K562 (cell line): ENCODE measurements at regions not wholly inside any gene's neighbourhood (a gene's known extent, or its start where the extent isn't known, plus 50 kb on each side); places are given as distances from the start of the nearest gene placed in this dataset.

Source experiments
- ATAC-seq: fragments of 200-7000 bp; cut with Tn5 transposase; 3 replicates; pipeline ENCODE4 v1.9.1; 2020; ENCODE audit warnings: moderate library complexity
- BruUV-seq: library from RNA; stranded (reverse); fragments of 400-500 nt; replicated peaks from 2 replicates; lab custom pipeline; 2021; lab: Mats Ljungman, UMichigan
- CTCF ChIA-PET: fragments of 300-600 bp; formaldehyde crosslinking; extraction: SDS; loops from one replicate; lab custom pipeline; 2021; ENCODE audit warnings: low intra/inter-chr PET ratio; lab: Yijun Ruan, JAX
- POLR2A ChIA-PET: fragments of 300-600, 350-650 bp; sonication (Branson Sonifier 250); formaldehyde crosslinking; extraction: SDS; loops from one replicate; lab custom pipeline; 2021; ENCODE audit warnings: antibody characterized with exemption, inconsistent platforms; lab: Yijun Ruan, JAX
- DNase-seq, 4 experiments: peaks; one replicate each; pipeline versions ENCODE4 v3.0.0 to v3.0.0-alpha.2; 2011 to 2018; ENCODE audit warnings: low spot score in 3 of 4, mixed read lengths in 3 of 4; ENCODE audit errors: extremely low read depth in 1 of 4
- FAIRE-seq: peaks from 2 replicates; lab custom pipeline; 2011; peaks lifted over from hg19 to GRCh38; lab: Jason Lieb, UNC
- H2AFZ ChIP-seq: 2 replicates; pipeline ENCODE4 v1.6.0; 2011; ENCODE audit warnings: low read depth, low read length, control low read depth, inconsistent platforms
- H3K27ac ChIP-seq: fragments of 200-600 bp; 3 replicates; pipeline ENCODE4 v1.8.0; 2011; ENCODE audit warnings: low read depth, mild to moderate bottlenecking, control low read depth, inconsistent platforms, low read length, moderate library complexity, mixed read lengths; ENCODE audit errors: extremely low read depth
- H3K27me3 ChIP-seq, 2 experiments: fragments of 300-600 bp in 1 of 2; 2 replicates in 1 of 2; 3 replicates in 1 of 2; pipeline versions ENCODE4 v1.6.0 to v1.8.0; 2011; ENCODE audit warnings: inconsistent platforms in 2 of 2, low read length in 2 of 2, mild to moderate bottlenecking in 1 of 2, mixed read lengths in 1 of 2, moderate library complexity in 1 of 2; ENCODE audit not compliant: control insufficient read depth in 2 of 2, insufficient read depth in 2 of 2
- H3K36me3 ChIP-seq: fragments of 300-600 bp; 3 replicates; pipeline ENCODE4 v1.8.0; 2011; ENCODE audit warnings: mild to moderate bottlenecking, low read length, inconsistent platforms; ENCODE audit not compliant: control insufficient read depth, insufficient read depth
- H3K4me1 ChIP-seq, 2 experiments: fragments of 200-600 bp in 1 of 2; replicated peaks in 1 of 2; 2 replicates in 1 of 2; 3 replicates in 1 of 2; pipeline versions ENCODE4 v1.5.1 to v1.8.0; 2011; ENCODE audit warnings: inconsistent platforms in 2 of 2, low read length in 2 of 2, mild to moderate bottlenecking in 1 of 2, mixed read lengths in 1 of 2, moderate library complexity in 1 of 2; ENCODE audit not compliant: control insufficient read depth in 2 of 2, insufficient read depth in 2 of 2
- H3K4me2 ChIP-seq: 2 replicates; pipeline ENCODE4 v1.6.1; 2011; ENCODE audit warnings: low read length, control low read depth, inconsistent platforms, mixed read lengths; ENCODE audit not compliant: insufficient read depth
- H3K4me3 ChIP-seq: fragments of 200-600 bp; sonication (generic), shearing (Covaris generic); 2 replicates; pipeline ENCODE4 v1.5.1; 2016; ENCODE audit warnings: control low read depth, inconsistent platforms
- H3K79me2 ChIP-seq: fragments of 200-600 bp; 3 replicates; pipeline ENCODE4 v1.8.0; 2011; ENCODE audit warnings: low read length, inconsistent platforms; ENCODE audit not compliant: control insufficient read depth, insufficient read depth
- H3K9ac ChIP-seq, 2 experiments: 2 replicates each; pipeline versions ENCODE4 v1.6.0 to v1.6.1; 2011; ENCODE audit warnings: low read depth in 2 of 2, low read length in 2 of 2, control low read depth in 1 of 2, inconsistent platforms in 1 of 2, mild to moderate bottlenecking in 1 of 2, mixed read lengths in 1 of 2; ENCODE audit not compliant: insufficient read depth in 1 of 2
- H3K9me1 ChIP-seq: one replicate; pipeline ENCODE4 v1.6.0; 2011; ENCODE audit warnings: inconsistent platforms, mild to moderate bottlenecking, low read length, moderate library complexity; ENCODE audit not compliant: control insufficient read depth, insufficient read depth
- H3K9me3 ChIP-seq: replicated peaks from 2 replicates; pipeline ENCODE4 v1.5.1; 2011; ENCODE audit warnings: low read depth, low read length, inconsistent platforms; ENCODE audit not compliant: control insufficient read depth, insufficient read depth
- H4K20me1 ChIP-seq: replicated peaks from 2 replicates; pipeline ENCODE4 v1.6.1; 2011; ENCODE audit warnings: low read length, inconsistent platforms, mixed read lengths; ENCODE audit not compliant: control insufficient read depth, insufficient read depth
- ESRRB ChIP-seq: fragments of 250-450 bp; sonication (Bioruptor Pico); IDR thresholded peaks from 2 replicates; pipeline ENCODE4 v1.5.0; 2020; ENCODE audit warnings: mild to moderate bottlenecking, moderate library complexity, borderline replicate concordance
- HNRNPK ChIP-seq: fragments of 200-400 bp; formaldehyde crosslinking; IDR thresholded peaks from one replicate; pipeline ENCODE4 v1.6.1; 2018; ENCODE audit warnings: mild to moderate bottlenecking, low read depth, low read length; ENCODE audit not compliant: poor library complexity, severe bottlenecking
- RBM14 ChIP-seq: fragments of 200-400 bp; formaldehyde crosslinking; IDR thresholded peaks from 2 replicates; pipeline ENCODE4 v1.6.1; 2018; ENCODE audit warnings: low read depth, mild to moderate bottlenecking, low read length, moderate library complexity, borderline replicate concordance; ENCODE audit not compliant: insufficient read depth
- SUPT5H ChIP-seq: fragments of 450-650 bp; IDR thresholded peaks from 2 replicates; pipeline ENCODE4 v1.6.1; 2016
- TAF7 ChIP-seq: fragments of 450-650 bp; IDR thresholded peaks from 2 replicates; pipeline ENCODE4 v1.6.1; 2016; ENCODE audit warnings: missing genetic modification characterization, missing compliant biosample characterization
- TSC22D4 ChIP-seq: fragments of 450-650 bp; IDR thresholded peaks from 2 replicates; pipeline ENCODE4 v1.6.1; 2016; ENCODE audit warnings: missing genetic modification characterization, missing biosample characterization, control low read depth
- ZNF124 ChIP-seq: sonication (generic); formaldehyde crosslinking; IDR thresholded peaks from 2 replicates; pipeline ENCODE4 v1.8.1; 2022; ENCODE audit warnings: missing genetic modification reagents
- ZNF23 ChIP-seq: fragments of 250-450 bp; sonication (Bioruptor Pico); IDR thresholded peaks from 2 replicates; pipeline ENCODE4 v1.4.0; 2020; ENCODE audit warnings: mild to moderate bottlenecking
- ZNF239 ChIP-seq: fragments of 250-450 bp; sonication (Bioruptor Pico); IDR thresholded peaks from 2 replicates; pipeline ENCODE4 v1.4.0; 2020; ENCODE audit warnings: mild to moderate bottlenecking
- ZNF639 ChIP-seq, 2 experiments: fragments of 200-800 bp in 1 of 2; sonication (Bioruptor generic) in 1 of 2; sonication (generic) in 1 of 2; formaldehyde crosslinking in 1 of 2; IDR thresholded peaks in 1 of 2; conservative IDR thresholded peaks in 1 of 2; 2 replicates each; pipeline versions ENCODE4 v1.5.0 to v1.6.1; 2016 to 2020; ENCODE audit warnings: missing compliant biosample characterization in 1 of 2, missing genetic modification characterization in 1 of 2, missing genetic modification reagents in 1 of 2
- WGBS: fragments of 100-300 bp; shearing (Covaris generic); methylation state at CpG from one replicate; pipeline ENCODE4 v1.1.6; 2016; ENCODE audit warnings: low coverage, mixed read lengths; ENCODE audit not compliant: insufficient coverage; ENCODE audit errors: missing lambda C conversion rate; 5-methylcytosine and 5-hydroxymethylcytosine counted together
- in situ Hi-C: fragments of 300-500 bp; cut with MboI; formaldehyde crosslinking; loops from 4 replicates; pipeline ENCODE4 v1.15.0; 2018; ENCODE audit warnings: inconsistent platforms, mixed read lengths
- intact Hi-C: fragments of 100-400 bp; cut with micrococcal nuclease; formaldehyde crosslinking; loops from 2 replicates; pipeline ENCODE4 v1.14.2; 2022
- TF ChIP-seq, protein P1 (sequence below): fragments of 250-450 bp; sonication (Bioruptor Pico); IDR thresholded peaks from 2 replicates; pipeline ENCODE4 v1.5.0; 2021; ENCODE audit warnings: mild to moderate bottlenecking, borderline replicate concordance
- TF ChIP-seq, protein P2 (sequence below), 2 experiments: fragments of 450-650 bp in 1 of 2; IDR thresholded peaks; 2 replicates each; pipeline ENCODE4 v1.6.1; 2011 to 2017; ENCODE audit warnings: low read depth in 2 of 2, antibody characterized with exemption in 1 of 2, borderline replicate concordance in 1 of 2, low read length in 1 of 2, mild to moderate bottlenecking in 1 of 2, mixed read lengths in 1 of 2; ENCODE audit not compliant: control insufficient read depth in 1 of 2
- TF ChIP-seq, protein P3 (sequence below): fragments of 250-450 bp; sonication (Bioruptor Pico); IDR thresholded peaks from 2 replicates; pipeline ENCODE4 v1.8.0; 2021; ENCODE audit warnings: borderline replicate concordance, mild to moderate bottlenecking, moderate library complexity; ENCODE audit not compliant: poor library complexity, severe bottlenecking

- BruUV-seq: no TSS peak
- 0% methylated on average over 1 of the region's 1 CpG for WGBS
- H3K27me3 ChIP-seq: no peaks in the 10 kb centered on the region
- no peak overlapping the region for H3K4me2 ChIP-seq
- intact Hi-C loops (no loop called here), in situ Hi-C loops (no loop called here)
- no peaks in the 10 kb centered on the region for H3K4me1 ChIP-seq
- H4K20me1 ChIP-seq: no peaks in the 10 kb centered on the region
- ChIA-PET POLR2A (no interaction called here), CTCF (no interaction called here)
- ATAC-seq: no peak
- no peak overlapping the region for H3K9ac ChIP-seq
- no peak for DNase-seq
- H3K9me3 ChIP-seq: no peaks in the 10 kb centered on the region
- FAIRE-seq: no peak
- no peak overlapping the region for H3K27ac ChIP-seq
- H2AFZ ChIP-seq: no peak overlapping the region
- no peaks in the 10 kb centered on the region for H3K9me1 ChIP-seq
- H3K4me3 ChIP-seq: no peak overlapping the region
- H3K79me2 ChIP-seq: no peaks in the 10 kb centered on the region
- H3K36me3 ChIP-seq: no peaks in the 10 kb centered on the region
- TF ChIP-seq, protein P1, sequence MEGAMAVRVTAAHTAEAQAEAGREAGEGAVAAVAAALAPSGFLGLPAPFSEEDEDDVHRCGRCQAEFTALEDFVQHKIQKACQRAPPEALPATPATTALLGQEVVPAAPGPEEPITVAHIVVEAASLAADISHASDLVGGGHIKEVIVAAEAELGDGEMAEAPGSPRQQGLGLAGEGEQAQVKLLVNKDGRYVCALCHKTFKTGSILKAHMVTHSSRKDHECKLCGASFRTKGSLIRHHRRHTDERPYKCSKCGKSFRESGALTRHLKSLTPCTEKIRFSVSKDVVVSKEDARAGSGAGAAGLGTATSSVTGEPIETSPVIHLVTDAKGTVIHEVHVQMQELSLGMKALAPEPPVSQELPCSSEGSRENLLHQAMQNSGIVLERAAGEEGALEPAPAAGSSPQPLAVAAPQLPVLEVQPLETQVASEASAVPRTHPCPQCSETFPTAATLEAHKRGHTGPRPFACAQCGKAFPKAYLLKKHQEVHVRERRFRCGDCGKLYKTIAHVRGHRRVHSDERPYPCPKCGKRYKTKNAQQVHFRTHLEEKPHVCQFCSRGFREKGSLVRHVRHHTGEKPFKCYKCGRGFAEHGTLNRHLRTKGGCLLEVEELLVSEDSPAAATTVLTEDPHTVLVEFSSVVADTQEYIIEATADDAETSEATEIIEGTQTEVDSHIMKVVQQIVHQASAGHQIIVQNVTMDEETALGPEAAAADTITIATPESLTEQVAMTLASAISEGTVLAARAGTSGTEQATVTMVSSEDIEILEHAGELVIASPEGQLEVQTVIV (CRISPR knock-in tag): no peak
- no peak for TF ChIP-seq RBM14
- TF ChIP-seq, protein P2, sequence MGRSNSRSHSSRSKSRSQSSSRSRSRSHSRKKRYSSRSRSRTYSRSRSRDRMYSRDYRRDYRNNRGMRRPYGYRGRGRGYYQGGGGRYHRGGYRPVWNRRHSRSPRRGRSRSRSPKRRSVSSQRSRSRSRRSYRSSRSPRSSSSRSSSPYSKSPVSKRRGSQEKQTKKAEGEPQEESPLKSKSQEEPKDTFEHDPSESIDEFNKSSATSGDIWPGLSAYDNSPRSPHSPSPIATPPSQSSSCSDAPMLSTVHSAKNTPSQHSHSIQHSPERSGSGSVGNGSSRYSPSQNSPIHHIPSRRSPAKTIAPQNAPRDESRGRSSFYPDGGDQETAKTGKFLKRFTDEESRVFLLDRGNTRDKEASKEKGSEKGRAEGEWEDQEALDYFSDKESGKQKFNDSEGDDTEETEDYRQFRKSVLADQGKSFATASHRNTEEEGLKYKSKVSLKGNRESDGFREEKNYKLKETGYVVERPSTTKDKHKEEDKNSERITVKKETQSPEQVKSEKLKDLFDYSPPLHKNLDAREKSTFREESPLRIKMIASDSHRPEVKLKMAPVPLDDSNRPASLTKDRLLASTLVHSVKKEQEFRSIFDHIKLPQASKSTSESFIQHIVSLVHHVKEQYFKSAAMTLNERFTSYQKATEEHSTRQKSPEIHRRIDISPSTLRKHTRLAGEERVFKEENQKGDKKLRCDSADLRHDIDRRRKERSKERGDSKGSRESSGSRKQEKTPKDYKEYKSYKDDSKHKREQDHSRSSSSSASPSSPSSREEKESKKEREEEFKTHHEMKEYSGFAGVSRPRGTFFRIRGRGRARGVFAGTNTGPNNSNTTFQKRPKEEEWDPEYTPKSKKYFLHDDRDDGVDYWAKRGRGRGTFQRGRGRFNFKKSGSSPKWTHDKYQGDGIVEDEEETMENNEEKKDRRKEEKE (IDR thresholded peaks at IDR 0.05; ENCODE audit: borderline replicate concordance in 1 of 2, control insufficient read depth in 1 of 2, low read depth in 2 of 2, low read length in 1 of 2): no peak
- no peak for TF ChIP-seq SUPT5H
- TF ChIP-seq ESRRB (CRISPR knock-in tag): no peak
- TF ChIP-seq, protein P3, sequence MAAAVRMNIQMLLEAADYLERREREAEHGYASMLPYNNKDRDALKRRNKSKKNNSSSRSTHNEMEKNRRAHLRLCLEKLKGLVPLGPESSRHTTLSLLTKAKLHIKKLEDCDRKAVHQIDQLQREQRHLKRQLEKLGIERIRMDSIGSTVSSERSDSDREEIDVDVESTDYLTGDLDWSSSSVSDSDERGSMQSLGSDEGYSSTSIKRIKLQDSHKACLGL (CRISPR knock-in tag): no peak
- TF ChIP-seq ZNF239: no peak
- TF ChIP-seq ZNF124 (CRISPR knock-in tag): no peak
- TF ChIP-seq TSC22D4 (tag): no peak
- no peak for TF ChIP-seq TAF7 (tag)
- TF ChIP-seq ZNF639 (CRISPR knock-in tag; conservative IDR thresholded peaks at IDR 0.05 in 1 of 2, IDR thresholded peaks at IDR 0.05 in 1 of 2): no peak
- TF ChIP-seq HNRNPK: no peak
- no peak for TF ChIP-seq ZNF23 (CRISPR knock-in tag)
Measured at GRCh38 chr4:124318292-124318691, 394.2 kb downstream of the ANKRD50 start.
